GM12878 (cell line): ENCODE measurements at regions not wholly inside any gene's neighbourhood (a gene's known extent, or its start where the extent isn't known, plus 50 kb on each side); places are given as distances from the start of the nearest gene placed in this dataset.

Experiments
- BCLAF1 ChIP-seq: fragments of 450-650 bp; IDR thresholded peaks from 2 replicates; pipeline ENCODE4 v1.6.1; 2017; ENCODE audit warnings: antibody characterized with exemption, mild to moderate bottlenecking, moderate library complexity
- CHD1 ChIP-seq: IDR thresholded peaks from 2 replicates; pipeline ENCODE4 v1.6.1; 2012; ENCODE audit warnings: low read depth, low read length, improper control_type of control experiment
- CHD4 ChIP-seq: fragments of 200-600 bp; sonication (generic); IDR thresholded peaks from 2 replicates; pipeline ENCODE4 v1.6.1; 2016; ENCODE audit warnings: mild to moderate bottlenecking

DNA sequence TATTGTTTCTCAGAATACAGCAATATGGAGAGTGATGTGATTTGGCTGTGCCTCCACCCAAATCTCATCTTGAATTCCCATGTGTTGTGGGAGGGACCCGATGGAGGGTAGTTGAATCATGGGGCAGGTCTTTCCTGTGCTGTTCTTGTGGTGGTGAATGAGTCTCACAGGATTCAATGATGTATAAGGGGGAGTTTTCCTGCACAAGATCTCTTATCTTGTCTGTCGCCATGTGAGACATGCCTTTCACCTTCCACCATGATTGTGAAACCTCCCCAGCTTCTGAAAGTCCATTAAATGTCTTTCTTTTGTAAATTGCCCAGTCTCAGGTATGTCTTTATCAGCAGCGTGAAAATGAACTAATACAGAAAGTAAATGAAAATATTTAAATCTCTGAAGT, 234.8 kb upstream of the TENT5A start:
- TF ChIP-seq BCLAF1 (no peak), CHD4 (no peak), CHD1 (no peak)
